Liver (tissue), 8 donors: ENCODE measurements at regions not wholly inside any gene's neighbourhood (a gene's known extent, or its start where the extent isn't known, plus 50 kb on each side); places are given as distances from the start of the nearest gene placed in this dataset.

Source experiments
- DNase-seq: peaks from one replicate; pipeline ENCODE4 v3.0.0-alpha.2; 2017; ENCODE audit warnings: low spot score
- H3K27ac ChIP-seq, 2 donors: one replicate each; pipeline ENCODE4 v1.7.0; 2013; ENCODE audit warnings: inconsistent platforms in 2 of 2, low read length in 2 of 2, control low read depth in 1 of 2, low read depth in 1 of 2, mild to moderate bottlenecking in 1 of 2
- H3K27me3 ChIP-seq, 4 donors: one replicate each; pipeline versions ENCODE4 v1.6.1 to v1.7.0; 2013; ENCODE audit warnings: low read length in 3 of 4, inconsistent platforms in 1 of 4, mild to moderate bottlenecking in 1 of 4, moderate library complexity in 1 of 4; ENCODE audit not compliant: control insufficient read depth in 4 of 4, insufficient read depth in 4 of 4
- H3K36me3 ChIP-seq, 4 donors: one replicate each; pipeline versions ENCODE4 v1.6.1 to v1.7.0; 2013; ENCODE audit warnings: low read length in 3 of 4, mild to moderate bottlenecking in 3 of 4, low read depth in 1 of 4, moderate library complexity in 1 of 4; ENCODE audit not compliant: control insufficient read depth in 4 of 4, insufficient read depth in 3 of 4
- H3K4me1 ChIP-seq, 4 donors: one replicate each; pipeline versions ENCODE4 v1.6.1 to v1.7.0; 2013; ENCODE audit warnings: low read length in 3 of 4, mild to moderate bottlenecking in 3 of 4, moderate library complexity in 1 of 4; ENCODE audit not compliant: control insufficient read depth in 4 of 4, insufficient read depth in 4 of 4
- H3K4me3 ChIP-seq, 3 donors: one replicate each; pipeline versions ENCODE4 v1.6.1 to v1.7.0; 2013; ENCODE audit warnings: low read length in 3 of 3, control low read depth in 1 of 3, low read depth in 1 of 3, mild to moderate bottlenecking in 1 of 3
- H3K9ac ChIP-seq, 2 donors: one replicate each; pipeline ENCODE4 v1.7.0; 2013; ENCODE audit warnings: low read length in 2 of 2, mild to moderate bottlenecking in 2 of 2, moderate library complexity in 2 of 2, control low read depth in 1 of 2, low read depth in 1 of 2
- H3K9me3 ChIP-seq, 4 donors: one replicate each; pipeline versions ENCODE4 v1.6.1 to v1.7.0; 2013; ENCODE audit warnings: low read length in 3 of 4; ENCODE audit not compliant: control insufficient read depth in 4 of 4
- ATF3 ChIP-seq: IDR thresholded peaks from 2 replicates; pipeline ENCODE4 v1.6.1; 2016; ENCODE audit warnings: antibody characterized with exemption
- CTCF ChIP-seq: fragments of 150-350 bp; IDR thresholded peaks from 2 replicates; pipeline ENCODE4 v1.5.1; 2017; ENCODE audit warnings: improper control_type of control experiment, low read depth, low read length; ENCODE audit not compliant: missing input control
- EGR1 ChIP-seq, 2 donors: IDR thresholded peaks; 2 replicates each; pipeline ENCODE4 v1.6.1; 2016 to 2018; ENCODE audit warnings: antibody characterized with exemption in 2 of 2, low read depth in 2 of 2
- FOXA1 ChIP-seq: IDR thresholded peaks from 2 replicates; pipeline ENCODE4 v1.6.1; 2016; ENCODE audit warnings: antibody characterized with exemption
- FOXA2 ChIP-seq: IDR thresholded peaks from 2 replicates; pipeline ENCODE4 v1.6.1; 2016; ENCODE audit warnings: antibody characterized with exemption
- GABPA ChIP-seq, 2 donors: IDR thresholded peaks in 1 of 2; conservative IDR thresholded peaks in 1 of 2; 2 replicates each; pipeline ENCODE4 v1.6.1; 2016; ENCODE audit warnings: antibody characterized with exemption in 2 of 2, mild to moderate bottlenecking in 1 of 2, moderate library complexity in 1 of 2
- HNF4A ChIP-seq, 2 donors: conservative IDR thresholded peaks; 2 replicates each; pipeline ENCODE4 v1.6.1; 2016; ENCODE audit warnings: antibody characterized with exemption in 2 of 2, mild to moderate bottlenecking in 2 of 2
- HNF4G ChIP-seq: IDR thresholded peaks from 2 replicates; pipeline ENCODE4 v1.6.1; 2016; ENCODE audit warnings: antibody characterized with exemption
- MAX ChIP-seq: IDR thresholded peaks from 2 replicates; pipeline ENCODE4 v1.6.1; 2016; ENCODE audit warnings: antibody characterized with exemption
- NR2F2 ChIP-seq: IDR thresholded peaks from 2 replicates; pipeline ENCODE4 v1.6.1; 2016; ENCODE audit warnings: antibody characterized with exemption
- RAD21 ChIP-seq, 2 donors: IDR thresholded peaks; 2 replicates each; pipeline ENCODE4 v1.6.1; 2016; ENCODE audit warnings: antibody characterized with exemption in 2 of 2, mild to moderate bottlenecking in 2 of 2
- REST ChIP-seq: IDR thresholded peaks from 2 replicates; pipeline ENCODE4 v1.6.1; 2016; ENCODE audit warnings: antibody characterized with exemption, mild to moderate bottlenecking
- SP1 ChIP-seq: IDR thresholded peaks from 2 replicates; pipeline ENCODE4 v1.6.1; 2018; ENCODE audit warnings: antibody characterized with exemption, mild to moderate bottlenecking
- TAF1 ChIP-seq: conservative IDR thresholded peaks from 2 replicates; pipeline ENCODE4 v1.6.1; 2016; ENCODE audit warnings: antibody characterized with exemption, mild to moderate bottlenecking
- YY1 ChIP-seq: IDR thresholded peaks from 2 replicates; pipeline ENCODE4 v1.6.1; 2016; ENCODE audit warnings: antibody characterized with exemption, mild to moderate bottlenecking
- ZBTB33 ChIP-seq: IDR thresholded peaks from 2 replicates; pipeline ENCODE4 v1.6.1; 2016; ENCODE audit warnings: antibody characterized with exemption
- WGBS: extraction: QIAGEN DNeasy Blood & Tissue Kit; methylation state at CpG from one replicate; pipeline ENCODE4 v1.1.7; 2013; 5-methylcytosine and 5-hydroxymethylcytosine counted together
- donor health status: healthy.
- donor health status: healthy.
- donor health status: healthy.
- donor health status: healthy.
- donor health status: healthy.

GRCh38 chr1:222373831-222374602 is 173.9 kb downstream of the HHIPL2 start:
- H3K4me1 ChIP-seq = no peaks in the 10 kb centered on the region
- H3K9me3 ChIP-seq = no peaks in the 10 kb centered on the region
- H3K36me3 ChIP-seq = no peaks in the 10 kb centered on the region
- no peak overlapping the region for H3K27ac ChIP-seq
- no peak overlapping the region for H3K4me3 ChIP-seq
- DNase-seq = no peak
- WGBS = 62% methylated on average over 7 of the region's 7 CpGs
- no peak overlapping the region for H3K9ac ChIP-seq
- H3K27me3 ChIP-seq = no peaks in the 10 kb centered on the region
- no peak for TF ChIP-seq MAX
- no peak for TF ChIP-seq NR2F2
- TF ChIP-seq HNF4G = no peak
- no peak for TF ChIP-seq YY1
- no peak for TF ChIP-seq TAF1
- no peak for TF ChIP-seq CTCF
- TF ChIP-seq ATF3 = no peak
- TF ChIP-seq GABPA (IDR thresholded peaks at IDR 0.05 in 1 of 2, conservative IDR thresholded peaks at IDR 0.05 in 1 of 2) = no peak
- TF ChIP-seq FOXA2 = no peak
- no peak for TF ChIP-seq SP1
- no peak for TF ChIP-seq RAD21 (IDR thresholded peaks at IDR 0.05)
- no peak for TF ChIP-seq HNF4A (conservative IDR thresholded peaks at IDR 0.05)
- no peak for TF ChIP-seq FOXA1
- TF ChIP-seq ZBTB33 = no peak
- TF ChIP-seq REST = no peak
- no peak for TF ChIP-seq EGR1 (IDR thresholded peaks at IDR 0.05; ENCODE audit: low read depth in 2 of 2)
